ENCODE measurements at regions not wholly inside any gene's neighbourhood (a gene's known extent, or its start where the extent isn't known, plus 50 kb on each side); places are given as distances from the start of the nearest gene placed in this dataset.

GRCh38 chr13:40243982-40244381, 422.5 kb downstream of the FOXO1 start:
- no peak for TF ChIP-seq POLR2A (IDR thresholded peaks at IDR 0.05)
- no peak for TF ChIP-seq CTCF (IDR thresholded peaks at IDR 0.05)
